ENCODE measurements at regions not wholly inside any gene's neighbourhood (a gene's known extent, or its start where the extent isn't known, plus 50 kb on each side); places are given as distances from the start of the nearest gene placed in this dataset.

DNA sequence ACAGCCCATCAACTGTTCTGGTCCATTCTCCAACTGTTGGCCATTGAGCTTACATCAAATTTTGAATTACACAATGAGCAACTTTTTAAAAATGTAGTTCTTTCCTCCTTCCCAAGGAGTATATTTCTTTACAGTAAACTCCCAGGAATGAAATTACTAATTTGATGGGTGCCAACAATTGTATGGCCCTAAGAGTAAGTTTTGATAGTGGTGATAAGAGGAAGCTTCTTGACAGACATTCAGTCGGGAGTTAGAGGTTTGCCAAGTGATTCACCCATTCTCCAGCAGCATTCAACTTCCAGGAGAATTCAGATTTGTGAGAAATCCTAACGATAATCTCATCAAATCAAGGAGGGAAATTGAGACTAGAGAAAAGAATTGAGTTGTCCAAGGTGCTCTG is 579.9 kb downstream of the ACTL7B start:
- TF ChIP-seq, protein P1, sequence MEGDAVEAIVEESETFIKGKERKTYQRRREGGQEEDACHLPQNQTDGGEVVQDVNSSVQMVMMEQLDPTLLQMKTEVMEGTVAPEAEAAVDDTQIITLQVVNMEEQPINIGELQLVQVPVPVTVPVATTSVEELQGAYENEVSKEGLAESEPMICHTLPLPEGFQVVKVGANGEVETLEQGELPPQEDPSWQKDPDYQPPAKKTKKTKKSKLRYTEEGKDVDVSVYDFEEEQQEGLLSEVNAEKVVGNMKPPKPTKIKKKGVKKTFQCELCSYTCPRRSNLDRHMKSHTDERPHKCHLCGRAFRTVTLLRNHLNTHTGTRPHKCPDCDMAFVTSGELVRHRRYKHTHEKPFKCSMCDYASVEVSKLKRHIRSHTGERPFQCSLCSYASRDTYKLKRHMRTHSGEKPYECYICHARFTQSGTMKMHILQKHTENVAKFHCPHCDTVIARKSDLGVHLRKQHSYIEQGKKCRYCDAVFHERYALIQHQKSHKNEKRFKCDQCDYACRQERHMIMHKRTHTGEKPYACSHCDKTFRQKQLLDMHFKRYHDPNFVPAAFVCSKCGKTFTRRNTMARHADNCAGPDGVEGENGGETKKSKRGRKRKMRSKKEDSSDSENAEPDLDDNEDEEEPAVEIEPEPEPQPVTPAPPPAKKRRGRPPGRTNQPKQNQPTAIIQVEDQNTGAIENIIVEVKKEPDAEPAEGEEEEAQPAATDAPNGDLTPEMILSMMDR (IDR thresholded peaks at IDR 0.05; ENCODE audit: insufficient read depth, low read length, missing control alignments), result no peak
- CTCF ChIA-PET, result interaction anchor here (0.9 to 1.7 kb wide), 2 partner anchors 9 to 794 kb away, joined by 3 to 5 read pairs; no protein-coding TSS in a partner anchor
- no peak for DNase-seq (ENCODE audit: low read depth, low spot score)
- no peak overlapping the region for H3K4me3 ChIP-seq (ENCODE audit: low read depth, low read length)
- POLR2A ChIA-PET, result no interaction called here

DNA sequence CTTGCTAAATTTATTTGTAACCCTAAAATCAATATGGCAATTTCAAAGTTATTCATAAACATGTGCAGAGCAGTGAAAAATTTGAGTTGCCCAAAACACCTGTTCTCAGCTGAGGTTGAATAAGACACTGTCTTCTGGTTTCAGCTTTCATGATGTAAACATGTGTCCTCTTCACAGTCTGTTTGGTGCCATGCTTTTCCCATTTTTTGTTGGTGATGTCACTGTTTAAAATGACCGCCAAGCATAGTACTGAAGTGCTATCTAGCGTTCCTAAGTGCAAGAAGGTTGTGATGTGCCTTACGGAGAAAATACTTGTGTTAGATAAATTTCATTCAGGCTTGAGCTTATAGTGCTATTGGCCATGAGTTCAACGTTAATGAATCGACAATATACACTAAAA is 580.8 kb downstream of the ACTL7B start:
- no peak overlapping the region for H3K4me3 ChIP-seq (ENCODE audit: low read depth, low read length)
- DNase-seq (ENCODE audit: low read depth, low spot score), result no peak
- ChIA-PET POLR2A (no interaction called here), CTCF (interaction anchor here (1.7 to 4.6 kb wide), 2 partner anchors 8 to 793 kb away, joined by 5 to 35 read pairs; no protein-coding TSS in a partner anchor)
- TF ChIP-seq, protein P1 (IDR thresholded peaks at IDR 0.05; ENCODE audit: insufficient read depth, low read length, missing control alignments), result no peak

DNA sequence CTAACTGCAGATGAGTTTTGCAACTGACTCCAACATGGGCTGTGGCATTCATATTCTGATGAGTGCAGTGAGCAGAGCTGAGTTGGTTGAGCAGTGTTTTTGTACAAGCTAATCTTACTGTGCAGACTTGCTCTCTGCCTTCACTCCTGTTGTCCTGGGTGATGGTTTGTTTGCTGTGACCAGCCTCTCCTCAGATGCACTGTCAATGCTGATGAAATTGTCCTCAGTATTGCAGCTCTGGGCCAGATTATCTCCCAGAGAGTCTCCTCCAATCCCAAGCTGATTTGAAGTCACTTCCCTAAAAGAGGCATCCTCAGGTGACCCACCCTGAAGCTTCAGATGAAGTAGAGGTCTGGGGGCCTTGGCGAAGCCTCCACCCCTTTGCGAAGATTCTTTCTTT is 581.8 kb downstream of the ACTL7B start:
- no peak for DNase-seq (ENCODE audit: low read depth, low spot score)
- ChIA-PET POLR2A (no interaction called here), CTCF (interaction anchor here (0.6 to 4.6 kb wide), 4 partner anchors 9 to 489 kb away, joined by 3 to 35 read pairs (median 6); no protein-coding TSS in a partner anchor)
- TF ChIP-seq, protein P1 (IDR thresholded peaks at IDR 0.05; ENCODE audit: insufficient read depth, low read length, missing control alignments), result no peak
- no peak overlapping the region for H3K4me3 ChIP-seq (ENCODE audit: low read depth, low read length)

DNA sequence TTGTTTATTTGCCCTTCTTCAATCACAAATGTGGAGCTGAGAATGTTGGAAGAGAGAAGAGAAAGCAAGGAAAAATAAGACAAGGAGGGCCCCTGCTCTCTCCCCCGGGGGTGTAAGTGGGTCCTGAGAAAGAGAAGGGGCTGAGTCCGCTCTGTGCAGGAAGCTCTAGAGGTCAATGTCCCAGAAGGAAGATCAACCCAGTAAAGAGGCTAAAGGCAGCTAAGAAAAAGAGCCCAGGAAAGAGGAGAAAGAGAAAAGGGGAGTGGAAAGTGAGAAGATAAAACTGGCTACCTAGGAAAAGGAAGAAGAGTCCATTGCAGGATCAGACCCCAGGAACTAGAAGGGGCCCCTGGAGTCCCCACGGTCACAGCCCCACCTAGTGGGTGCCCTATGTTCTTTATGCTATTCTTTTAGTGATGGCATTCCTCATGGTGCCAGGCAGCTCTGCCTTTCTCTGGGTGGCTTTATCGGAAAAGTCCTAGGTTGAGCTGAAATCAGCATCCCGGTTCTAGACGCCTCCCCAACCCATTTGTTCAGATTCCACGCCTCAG is 583.4 kb downstream of the ACTL7B start:
- ChIA-PET CTCF (interaction anchor here (0.5 to 4.6 kb wide), 23 partner anchors 8 to 850 kb away, joined by 3 to 35 read pairs (median 3); no protein-coding TSS in a partner anchor), POLR2A (no interaction called here)
- TF ChIP-seq, protein P1 (IDR thresholded peaks at IDR 0.05; ENCODE audit: insufficient read depth, low read length, missing control alignments), result peak; percentile 37
- DNase-seq (ENCODE audit: low read depth, low spot score), result no peak
- H3K4me3 ChIP-seq (ENCODE audit: low read depth, low read length), result peak overlapping the region; percentile 40

DNA sequence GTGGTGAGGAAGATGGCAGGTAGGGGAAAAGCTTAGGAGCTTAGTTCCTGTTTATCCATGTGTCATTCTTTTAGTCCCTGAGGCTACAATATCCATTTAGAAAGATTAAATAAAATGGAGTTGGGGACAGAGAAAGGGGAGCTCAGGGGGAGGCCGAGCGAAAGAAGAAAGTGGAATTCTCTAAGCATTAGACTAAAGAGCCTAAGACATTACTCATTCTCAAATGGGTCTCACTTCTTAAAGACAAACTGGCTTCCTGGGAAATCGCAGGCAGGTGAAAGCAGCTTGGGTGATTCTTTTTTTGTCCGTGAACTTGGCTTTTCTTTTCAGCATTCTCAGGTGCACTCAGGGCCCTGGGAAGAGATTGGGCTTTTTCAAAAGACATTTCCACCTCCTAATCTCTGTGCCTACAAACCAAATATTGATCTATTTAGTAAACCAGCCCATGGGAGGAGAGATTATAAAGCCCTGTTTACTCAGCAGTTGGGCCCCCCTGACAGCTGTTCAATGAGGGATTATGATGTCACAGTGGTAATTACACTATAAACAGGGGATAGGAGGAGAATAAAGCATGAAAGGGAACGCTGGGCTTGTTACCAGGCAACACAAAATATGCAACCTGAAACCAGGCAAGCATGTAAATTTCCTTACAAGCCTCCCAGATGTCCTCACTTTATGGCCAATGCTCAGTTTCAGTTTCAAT is 584.0 kb downstream of the ACTL7B start:
- POLR2A ChIA-PET, result no interaction called here
- CTCF ChIA-PET, result interaction anchor here (0.5 to 4.6 kb wide), 19 partner anchors 11 to 806 kb away, joined by 3 to 35 read pairs (median 4); no protein-coding TSS in a partner anchor
- DNase-seq (ENCODE audit: low read depth, low spot score), result peak; percentile 23
- H3K4me3 ChIP-seq (ENCODE audit: low read depth, low read length), result peak overlapping the region; percentile 40
- TF ChIP-seq, protein P1 (IDR thresholded peaks at IDR 0.05; ENCODE audit: insufficient read depth, low read length, missing control alignments), result no peak

DNA sequence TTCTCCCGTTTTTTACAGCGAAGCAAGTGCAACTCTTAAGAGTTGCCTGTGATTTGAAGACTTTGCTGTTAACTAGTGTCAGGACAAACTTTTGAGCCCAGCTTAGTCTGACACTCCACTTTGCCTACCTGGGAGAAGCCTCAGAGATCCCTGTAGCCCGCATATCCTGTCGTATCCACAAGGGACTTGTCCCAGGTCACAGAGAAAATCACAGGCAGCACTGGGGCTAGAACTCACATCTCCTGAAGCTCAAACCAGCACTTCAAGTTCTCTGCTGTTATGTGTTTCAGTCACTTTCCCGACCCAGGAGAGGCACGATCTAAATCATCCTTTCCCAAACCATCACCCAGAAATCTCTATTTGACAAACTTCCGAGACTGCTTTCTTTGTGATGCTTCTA is 584.5 kb downstream of the ACTL7B start:
- no peak for DNase-seq (ENCODE audit: low read depth, low spot score)
- ChIA-PET CTCF (interaction anchor here (1.1 to 4.6 kb wide), 7 partner anchors 12 to 806 kb away, joined by 3 to 35 read pairs (median 5); no protein-coding TSS in a partner anchor), POLR2A (no interaction called here)
- H3K4me3 ChIP-seq (ENCODE audit: low read depth, low read length), result no peak overlapping the region
- TF ChIP-seq, protein P1 (IDR thresholded peaks at IDR 0.05; ENCODE audit: insufficient read depth, low read length, missing control alignments), result no peak
